H9 (cell line): ENCODE measurements at regions not wholly inside any gene's neighbourhood (a gene's known extent, or its start where the extent isn't known, plus 50 kb on each side); places are given as distances from the start of the nearest gene placed in this dataset.

Source experiments
- DNase-seq: peaks from one replicate; pipeline ENCODE4 v3.0.0-alpha.2; 2017
- H2AFZ ChIP-seq: one replicate; pipeline ENCODE4 v1.6.1; 2013; ENCODE audit warnings: mild to moderate bottlenecking, low read length, control low read depth, moderate library complexity
- H2AK5ac ChIP-seq: 2 replicates; pipeline ENCODE4 v1.6.1; 2013; ENCODE audit warnings: low read length, control low read depth, mixed read lengths; ENCODE audit not compliant: insufficient read length
- H2BK120ac ChIP-seq: one replicate; pipeline ENCODE4 v1.6.1; 2013; ENCODE audit warnings: low read depth, mild to moderate bottlenecking, low read length, control low read depth, inconsistent platforms; ENCODE audit not compliant: poor library complexity, severe bottlenecking
- H2BK12ac ChIP-seq: 2 replicates; pipeline ENCODE4 v1.6.1; 2013; ENCODE audit warnings: low read length, control low read depth, mixed read lengths, low read depth; ENCODE audit not compliant: insufficient read length
- H2BK15ac ChIP-seq: 2 replicates; pipeline ENCODE4 v1.6.1; 2013; ENCODE audit warnings: low read depth, low read length, control low read depth
- H2BK20ac ChIP-seq: one replicate; pipeline ENCODE4 v1.6.1; 2013; ENCODE audit warnings: low read depth, mild to moderate bottlenecking, low read length, control low read depth, inconsistent platforms; ENCODE audit not compliant: poor library complexity, severe bottlenecking
- H2BK5ac ChIP-seq: 2 replicates; pipeline ENCODE4 v1.6.1; 2013; ENCODE audit warnings: low read length, control low read depth, mixed read lengths; ENCODE audit not compliant: insufficient read length
- H3K14ac ChIP-seq: 2 replicates; pipeline ENCODE4 v1.6.1; 2013; ENCODE audit warnings: low read length, control low read depth; ENCODE audit not compliant: insufficient read depth
- H3K18ac ChIP-seq: 2 replicates; pipeline ENCODE4 v1.6.1; 2013; ENCODE audit warnings: low read depth, mild to moderate bottlenecking, mixed read lengths, low read length, control low read depth; ENCODE audit not compliant: insufficient read length
- H3K23ac ChIP-seq: 2 replicates; pipeline ENCODE4 v1.6.1; 2013; ENCODE audit warnings: low read length, control low read depth, mixed read lengths, low read depth; ENCODE audit not compliant: insufficient read length
- H3K23me2 ChIP-seq: 2 replicates; pipeline ENCODE4 v1.6.1; 2013; ENCODE audit warnings: low read depth, mild to moderate bottlenecking, mixed read lengths, low read length, control low read depth; ENCODE audit not compliant: insufficient read length, poor library complexity, severe bottlenecking
- H3K27ac ChIP-seq: 2 replicates; pipeline ENCODE4 v1.5.1; 2013; ENCODE audit warnings: low read length, control low read depth, mixed read lengths, low read depth; ENCODE audit not compliant: insufficient read length
- H3K27me3 ChIP-seq: 2 replicates; pipeline ENCODE4 v1.6.1; 2013; ENCODE audit warnings: low read length, control low read depth, inconsistent platforms; ENCODE audit not compliant: insufficient read depth
- H3K4ac ChIP-seq: 2 replicates; pipeline ENCODE4 v1.6.1; 2013; ENCODE audit warnings: low read depth, mild to moderate bottlenecking, control low read depth, inconsistent platforms, low read length, moderate library complexity
- H3K4me1 ChIP-seq: 2 replicates; pipeline ENCODE4 v1.6.1; 2013; ENCODE audit warnings: low read length, control low read depth, inconsistent platforms; ENCODE audit not compliant: insufficient read depth
- H3K4me2 ChIP-seq: 2 replicates; pipeline ENCODE4 v1.6.1; 2013; ENCODE audit warnings: low read length, control low read depth, mixed read lengths; ENCODE audit not compliant: insufficient read length, insufficient read depth
- H3K56ac ChIP-seq: 2 replicates; pipeline ENCODE4 v1.6.1; 2013; ENCODE audit warnings: low read depth, mild to moderate bottlenecking, mixed read lengths, low read length, control low read depth; ENCODE audit not compliant: insufficient read length
- H3K79me1 ChIP-seq: 2 replicates; pipeline ENCODE4 v1.6.1; 2013; ENCODE audit warnings: low read depth, mild to moderate bottlenecking, moderate library complexity, low read length, control low read depth, inconsistent platforms; ENCODE audit not compliant: insufficient read depth, poor library complexity, severe bottlenecking
- H3K79me2 ChIP-seq: 2 replicates; pipeline ENCODE4 v1.6.1; 2013; ENCODE audit warnings: low read length, control low read depth, inconsistent platforms; ENCODE audit not compliant: insufficient read depth
- H3K9ac ChIP-seq: 2 replicates; pipeline ENCODE4 v1.6.1; 2013; ENCODE audit warnings: low read length, control low read depth, mixed read lengths; ENCODE audit not compliant: insufficient read length; ENCODE audit errors: extremely low read depth
- H3K9me3 ChIP-seq: one replicate; pipeline ENCODE4 v1.6.1; 2013; ENCODE audit warnings: low read depth, low read length, inconsistent platforms; ENCODE audit not compliant: control insufficient read depth
- H3T11ph ChIP-seq: one replicate; pipeline ENCODE4 v1.6.1; 2013; ENCODE audit warnings: mild to moderate bottlenecking, low read length, control low read depth, inconsistent platforms
- H4K20me1 ChIP-seq: one replicate; pipeline ENCODE4 v1.6.1; 2013; ENCODE audit not compliant: control insufficient read depth, insufficient read length, insufficient read depth
- H4K5ac ChIP-seq: 2 replicates; pipeline ENCODE4 v1.6.1; 2013; ENCODE audit warnings: low read depth, mild to moderate bottlenecking, mixed read lengths, low read length, control low read depth; ENCODE audit not compliant: insufficient read length
- H4K8ac ChIP-seq: replicated peaks from 2 replicates; pipeline ENCODE4 v1.6.1; 2013; ENCODE audit warnings: low read length, control low read depth, mixed read lengths, low read depth; ENCODE audit not compliant: insufficient read length
- H4K91ac ChIP-seq: 2 replicates; pipeline ENCODE4 v1.6.1; 2013; ENCODE audit warnings: low read depth, mild to moderate bottlenecking, moderate library complexity, mixed read lengths, low read length, control low read depth; ENCODE audit not compliant: insufficient read length
- H3K27ac Mint-ChIP-seq, 3 experiments: 2 replicates in 2 of 3; 3 replicates in 1 of 3; pipeline ENCODE4 v1.8.0; 2020 to 2021; ENCODE audit warnings: mixed read lengths in 3 of 3, mild to moderate bottlenecking in 1 of 3, moderate library complexity in 1 of 3
- H3K27me3 Mint-ChIP-seq: 2 replicates; pipeline ENCODE4 v1.8.0; 2021; ENCODE audit warnings: low read depth, mild to moderate bottlenecking, moderate library complexity, mixed read lengths
- H3K36me3 Mint-ChIP-seq, 3 experiments: 2 replicates in 2 of 3; 3 replicates in 1 of 3; pipeline ENCODE4 v1.8.0; 2020 to 2021; ENCODE audit warnings: low read depth in 3 of 3, mixed read lengths in 3 of 3; ENCODE audit not compliant: insufficient read depth in 1 of 3
- H3K4me1 Mint-ChIP-seq, 2 experiments: 2 replicates each; pipeline ENCODE4 v1.8.0; 2020; ENCODE audit warnings: mixed read lengths in 2 of 2
- H3K4me3 Mint-ChIP-seq, 2 experiments: 2 replicates in 1 of 2; 3 replicates in 1 of 2; pipeline ENCODE4 v1.8.0; 2020 to 2021; ENCODE audit warnings: mild to moderate bottlenecking in 2 of 2, mixed read lengths in 2 of 2, moderate library complexity in 1 of 2
- H3K9me3 Mint-ChIP-seq, 2 experiments: 2 replicates in 1 of 2; 3 replicates in 1 of 2; pipeline ENCODE4 v1.8.0; 2020; ENCODE audit warnings: mild to moderate bottlenecking in 2 of 2, mixed read lengths in 2 of 2, moderate library complexity in 1 of 2
- WGBS: extraction: QIAGEN DNeasy Blood & Tissue Kit; methylation state at CpG from one replicate; pipeline ENCODE4 v1.1.7; 2013; ENCODE audit warnings: missing lambda C conversion rate, low lambda C conversion rate, mixed read lengths; ENCODE audit not compliant: insufficient read length; ENCODE audit errors: extremely low coverage; 5-methylcytosine and 5-hydroxymethylcytosine counted together
- TF ChIP-seq, protein P1 (sequence below): fragments of 200-600 bp; sonication (generic); conservative IDR thresholded peaks from 3 replicates; pipeline ENCODE4 v1.8.0; 2021; ENCODE audit warnings: antibody characterized with exemption, mild to moderate bottlenecking

DNA sequence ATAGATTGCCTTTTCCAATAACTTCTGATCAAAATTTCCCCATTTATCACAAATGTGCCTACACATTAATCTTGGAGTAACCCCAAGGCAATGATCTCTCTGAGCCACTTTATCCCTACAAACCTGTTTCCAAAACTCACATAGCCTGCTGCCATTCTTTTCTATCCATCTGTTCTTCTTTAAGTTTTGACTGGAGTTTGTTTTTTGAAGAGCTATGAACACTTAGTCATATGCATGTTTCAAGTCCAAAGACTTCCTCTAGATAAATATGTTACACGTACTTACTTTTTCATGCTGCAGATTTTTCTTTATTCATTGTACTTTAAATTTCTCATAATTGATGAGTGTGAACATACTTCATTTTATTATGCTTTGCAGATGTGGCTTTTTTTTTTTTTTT is 488.9 kb upstream of the CITED2 start:
- Histone ChIP-seq H2BK5ac (no peak overlapping the region), H2AFZ (no peak overlapping the region), H3K9ac (no peak overlapping the region), H3K4me1 (no peaks in the 10 kb centered on the region), H3T11ph (no peak overlapping the region), H3K23ac (no peak overlapping the region), H3K4ac (no peak overlapping the region), H3K27me3 (no peaks in the 10 kb centered on the region), H2BK20ac (no peak overlapping the region), H4K91ac (no peak overlapping the region), H3K14ac (no peak overlapping the region), H2AK5ac (no peak overlapping the region), H3K56ac (no peak overlapping the region), H2BK15ac (no peak overlapping the region), H4K5ac (no peak overlapping the region), H3K18ac (no peak overlapping the region), H3K23me2 (no peaks in the 10 kb centered on the region), H3K9me3 (no peaks in the 10 kb centered on the region), H3K27ac (no peak overlapping the region), H2BK12ac (no peak overlapping the region), H4K20me1 (no peaks in the 10 kb centered on the region), H3K4me2 (no peak overlapping the region), H4K8ac (no peak overlapping the region), H3K79me2 (no peaks in the 10 kb centered on the region), H3K79me1 (no peaks in the 10 kb centered on the region), H2BK120ac (no peak overlapping the region)
- DNase-seq = no peak
- Mint-ChIP-seq H3K36me3 (0 out of 7 replicates have a peak, but pooled peaks cover 0 to 4% (median 0%) of the 10 kb centered on the region in 3 experiments), H3K4me1 (no peaks in the 10 kb centered on the region), H3K9me3 (0 out of 5 replicates have a peak, but pooled peaks cover 0 to 2% of the 10 kb centered on the region in 2 experiments), H3K27ac (no peak overlapping the region), H3K4me3 (no peak overlapping the region), H3K27me3 (no peaks in the 10 kb centered on the region)
- TF ChIP-seq, protein P1, sequence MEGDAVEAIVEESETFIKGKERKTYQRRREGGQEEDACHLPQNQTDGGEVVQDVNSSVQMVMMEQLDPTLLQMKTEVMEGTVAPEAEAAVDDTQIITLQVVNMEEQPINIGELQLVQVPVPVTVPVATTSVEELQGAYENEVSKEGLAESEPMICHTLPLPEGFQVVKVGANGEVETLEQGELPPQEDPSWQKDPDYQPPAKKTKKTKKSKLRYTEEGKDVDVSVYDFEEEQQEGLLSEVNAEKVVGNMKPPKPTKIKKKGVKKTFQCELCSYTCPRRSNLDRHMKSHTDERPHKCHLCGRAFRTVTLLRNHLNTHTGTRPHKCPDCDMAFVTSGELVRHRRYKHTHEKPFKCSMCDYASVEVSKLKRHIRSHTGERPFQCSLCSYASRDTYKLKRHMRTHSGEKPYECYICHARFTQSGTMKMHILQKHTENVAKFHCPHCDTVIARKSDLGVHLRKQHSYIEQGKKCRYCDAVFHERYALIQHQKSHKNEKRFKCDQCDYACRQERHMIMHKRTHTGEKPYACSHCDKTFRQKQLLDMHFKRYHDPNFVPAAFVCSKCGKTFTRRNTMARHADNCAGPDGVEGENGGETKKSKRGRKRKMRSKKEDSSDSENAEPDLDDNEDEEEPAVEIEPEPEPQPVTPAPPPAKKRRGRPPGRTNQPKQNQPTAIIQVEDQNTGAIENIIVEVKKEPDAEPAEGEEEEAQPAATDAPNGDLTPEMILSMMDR = no peak
- WGBS = no CpG with 5 or more reads among the region's 1 CpG
